ENCODE measurements at regions not wholly inside any gene's neighbourhood (a gene's known extent, or its start where the extent isn't known, plus 50 kb on each side); places are given as distances from the start of the nearest gene placed in this dataset.

DNA sequence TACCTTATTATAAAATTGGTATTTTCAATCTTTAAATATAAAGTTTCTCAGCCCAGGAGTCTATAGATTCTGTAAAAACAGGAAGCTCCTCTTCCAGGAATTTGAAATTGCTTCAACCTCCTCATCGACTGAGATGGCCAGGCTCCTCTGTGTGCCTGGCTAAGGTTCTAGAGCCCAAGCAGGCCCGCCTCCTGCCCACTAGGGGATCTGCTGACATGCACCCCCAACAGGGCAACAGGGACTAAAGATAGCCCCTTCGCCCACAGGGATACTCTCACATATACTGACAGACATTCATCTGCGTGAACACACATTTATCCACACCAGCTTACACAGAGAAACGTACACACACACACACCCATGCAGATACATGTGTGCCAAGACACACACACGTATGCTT is 183.1 kb upstream of the TLE3 start:
- TF ChIP-seq, protein P1, sequence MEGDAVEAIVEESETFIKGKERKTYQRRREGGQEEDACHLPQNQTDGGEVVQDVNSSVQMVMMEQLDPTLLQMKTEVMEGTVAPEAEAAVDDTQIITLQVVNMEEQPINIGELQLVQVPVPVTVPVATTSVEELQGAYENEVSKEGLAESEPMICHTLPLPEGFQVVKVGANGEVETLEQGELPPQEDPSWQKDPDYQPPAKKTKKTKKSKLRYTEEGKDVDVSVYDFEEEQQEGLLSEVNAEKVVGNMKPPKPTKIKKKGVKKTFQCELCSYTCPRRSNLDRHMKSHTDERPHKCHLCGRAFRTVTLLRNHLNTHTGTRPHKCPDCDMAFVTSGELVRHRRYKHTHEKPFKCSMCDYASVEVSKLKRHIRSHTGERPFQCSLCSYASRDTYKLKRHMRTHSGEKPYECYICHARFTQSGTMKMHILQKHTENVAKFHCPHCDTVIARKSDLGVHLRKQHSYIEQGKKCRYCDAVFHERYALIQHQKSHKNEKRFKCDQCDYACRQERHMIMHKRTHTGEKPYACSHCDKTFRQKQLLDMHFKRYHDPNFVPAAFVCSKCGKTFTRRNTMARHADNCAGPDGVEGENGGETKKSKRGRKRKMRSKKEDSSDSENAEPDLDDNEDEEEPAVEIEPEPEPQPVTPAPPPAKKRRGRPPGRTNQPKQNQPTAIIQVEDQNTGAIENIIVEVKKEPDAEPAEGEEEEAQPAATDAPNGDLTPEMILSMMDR (IDR thresholded peaks at IDR 0.05) = no peak
- TF ChIP-seq POLR2A (IDR thresholded peaks at IDR 0.05) = no peak

Measured in heart left ventricle (tissue), 13 donors.